ENCODE measurements at regions not wholly inside any gene's neighbourhood (a gene's known extent, or its start where the extent isn't known, plus 50 kb on each side); places are given as distances from the start of the nearest gene placed in this dataset.
A peak's percentile ranks its signal among the peaks of the same experiment; 100 is the strongest.
"Not testable (repeated sequence)": the region's sequence is repeated elsewhere in the genome, so short reads cannot be mapped to it uniquely, and the experiment has no call there.

GRCh38 chr14:99995700-99996356, 69.4 kb upstream of the EVL start:
- peak; percentile 74 for DNase-seq

GRCh38 chr14:99996951-99997571, 68.2 kb upstream of the EVL start:
- DNase-seq: no peak

- DNase-seq: not testable (repeated sequence)
Measured at GRCh38 chr14:100000398-100000797, 64.8 kb upstream of the EVL start.

DNA sequence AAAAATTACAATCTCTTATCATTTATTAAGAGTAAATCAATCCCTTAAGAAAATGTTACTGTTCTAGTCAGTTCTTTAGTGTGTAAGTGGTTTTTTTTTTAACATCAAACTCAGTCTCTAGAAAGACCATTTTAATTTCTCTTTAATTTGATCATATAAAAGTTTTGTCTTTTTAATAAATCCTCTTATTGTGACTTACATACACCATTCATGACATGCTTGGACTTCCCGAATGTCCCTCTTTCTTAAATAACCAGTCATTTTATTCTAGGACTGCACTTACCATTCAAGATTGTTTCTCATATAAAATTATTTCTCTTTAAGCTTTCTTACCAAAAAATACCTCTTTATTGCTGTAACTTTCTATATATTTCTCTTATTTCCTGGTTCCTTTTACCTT, 60.8 kb upstream of the EVL start:
- DNase-seq: no peak

- no peak for DNase-seq
Measured at GRCh38 chr14:100007254-100007653, 58.0 kb upstream of the EVL start.

DNA sequence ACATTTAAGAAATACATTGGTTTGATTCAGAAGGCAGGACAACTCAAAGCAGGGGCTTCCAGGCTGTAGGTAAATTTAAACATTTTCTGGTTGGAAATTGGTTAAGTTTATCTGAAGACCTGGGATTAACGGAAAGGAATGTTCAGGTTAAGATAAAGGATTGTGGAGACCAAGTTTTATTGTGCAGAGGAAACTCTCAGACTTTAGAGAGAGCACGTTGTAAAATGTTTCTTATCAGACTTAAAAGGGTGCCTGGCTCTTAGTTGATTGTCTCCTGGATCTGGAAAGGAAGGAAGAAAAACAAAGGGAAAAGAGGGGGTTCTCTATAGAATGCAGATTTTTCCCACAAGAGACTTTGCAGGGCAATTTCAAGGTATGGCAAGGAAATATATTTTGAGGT, 55.4 kb upstream of the EVL start:
- not testable (repeated sequence) for DNase-seq

- no peak for DNase-seq
Measured at GRCh38 chr14:100010679-100011078, 54.5 kb upstream of the EVL start.

- no peak for DNase-seq
Measured at GRCh38 chr14:100011628-100012325, 53.4 kb upstream of the EVL start.

- DNase-seq: no peak
Measured at GRCh38 chr14:100012478-100013327, 52.5 kb upstream of the EVL start.

GRCh38 chr14:100015251-100015655, 50.0 kb upstream of the EVL start:
- no peak for DNase-seq

All from activated CD8-positive, alpha-beta memory T cell treated with anti-CD3 and anti-CD28 coated beads, Interleukin-2, amount 50 U/mL, for 48 hours (primary cell).